Lower lobe of right lung (tissue), 2 donors: ENCODE measurements at regions not wholly inside any gene's neighbourhood (a gene's known extent, or its start where the extent isn't known, plus 50 kb on each side); places are given as distances from the start of the nearest gene placed in this dataset.
"Not testable (repeated sequence)": the region's sequence is repeated elsewhere in the genome, so short reads cannot be mapped to it uniquely, and the experiment has no call there.

Experiments used
- ATAC-seq, 2 donors: fragments of 200-7000 bp; cut with Tn5 transposase; one replicate each; pipeline ENCODE4 v1.9.1; 2020 to 2022; ENCODE audit warnings: mild to moderate bottlenecking in 2 of 2, moderate library complexity in 2 of 2
- DNase-seq: peaks from one replicate; pipeline ENCODE4 v3.0.0-alpha.2; 2020
- H3K27ac ChIP-seq: fragments of 200-600 bp; one replicate; pipeline ENCODE4 v1.8.0; 2022
- H3K27me3 ChIP-seq: fragments of 200-600 bp; one replicate; pipeline ENCODE4 v1.8.0; 2022; ENCODE audit warnings: low read depth
- H3K36me3 ChIP-seq: fragments of 200-600 bp; one replicate; pipeline ENCODE4 v1.8.0; 2022; ENCODE audit warnings: mild to moderate bottlenecking
- H3K4me1 ChIP-seq: fragments of 200-600 bp; one replicate; pipeline ENCODE4 v1.8.0; 2022
- H3K4me3 ChIP-seq: fragments of 200-600 bp; one replicate; pipeline ENCODE4 v1.8.0; 2022; ENCODE audit warnings: mild to moderate bottlenecking
- H3K9me3 ChIP-seq: fragments of 200-600 bp; one replicate; pipeline ENCODE4 v1.8.0; 2022
- CTCF ChIP-seq: fragments of 200-600 bp; IDR thresholded peaks from one replicate; pipeline ENCODE4 v1.8.0; 2022; ENCODE audit warnings: antibody characterized with exemption, mild to moderate bottlenecking
- intact Hi-C: fragments of 100-400 bp; cut with DNase I; formaldehyde crosslinking; loops from one replicate; pipeline ENCODE4 v1.11.0; 2022
- donor health status: DM: no; HTN: yes; CAD: no; lungs with severe emphysema.

DNA sequence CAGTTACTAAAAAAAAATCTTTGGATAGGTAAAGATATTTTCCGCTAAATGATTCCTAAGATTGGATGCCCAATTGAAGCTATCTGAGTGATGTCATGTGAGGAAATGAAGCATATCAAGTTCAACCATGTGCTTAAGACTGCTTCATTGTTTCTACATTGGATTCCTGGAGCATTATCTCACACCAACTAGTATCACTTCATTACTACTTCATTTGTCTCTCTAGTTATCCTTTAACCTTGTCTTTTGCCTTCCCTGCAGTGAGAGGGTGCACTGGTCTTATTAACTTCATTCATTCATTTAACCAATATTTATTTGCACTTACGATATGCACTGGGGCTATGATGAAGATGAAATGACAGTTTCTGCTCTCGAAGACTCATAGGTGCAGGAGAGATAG is 198.1 kb downstream of the SLC38A4 start:
- Histone ChIP-seq H3K4me1 (no peaks in the 10 kb centered on the region), H3K36me3 (no peaks in the 10 kb centered on the region), H3K4me3 (no peak overlapping the region), H3K27me3 (no peaks in the 10 kb centered on the region), H3K9me3 (no peaks in the 10 kb centered on the region), H3K27ac (no peak overlapping the region)
- intact Hi-C loops, result no loop called here
- no peak for TF ChIP-seq CTCF
- ATAC-seq (no peak), DNase-seq (no peak)

GRCh38 chr12:46619474-46619873 is 206.3 kb downstream of the SLC38A4 start:
- ATAC-seq, H3K4me1 ChIP-seq, H3K4me3 ChIP-seq, H3K27ac ChIP-seq, H3K36me3 ChIP-seq, DNase-seq, H3K9me3 ChIP-seq, H3K27me3 ChIP-seq, intact Hi-C loops: not testable (repeated sequence)

DNA sequence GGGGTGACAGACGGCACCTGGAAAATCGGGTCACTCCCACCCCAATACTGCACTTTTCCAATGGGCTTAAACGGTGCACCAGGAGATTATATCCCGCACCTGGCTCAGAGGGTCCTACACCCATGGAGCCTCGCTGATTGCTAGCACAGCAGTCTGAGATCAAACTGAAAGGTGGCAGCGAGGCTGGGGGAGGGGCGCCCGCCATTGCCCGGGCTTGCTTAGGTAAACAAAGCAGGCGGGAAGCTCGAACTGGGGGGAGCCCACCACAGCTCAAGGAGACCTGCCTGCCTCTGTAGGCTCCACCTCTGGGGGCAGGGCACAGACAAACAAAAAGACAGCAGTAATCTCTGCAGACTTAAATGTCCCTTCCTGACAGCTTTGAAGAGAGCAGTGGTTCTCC is 208.1 kb downstream of the SLC38A4 start:
- H3K4me1 ChIP-seq, H3K4me3 ChIP-seq, DNase-seq, H3K9me3 ChIP-seq, H3K27ac ChIP-seq, H3K36me3 ChIP-seq, H3K27me3 ChIP-seq, ATAC-seq, intact Hi-C loops: not testable (repeated sequence)

DNA sequence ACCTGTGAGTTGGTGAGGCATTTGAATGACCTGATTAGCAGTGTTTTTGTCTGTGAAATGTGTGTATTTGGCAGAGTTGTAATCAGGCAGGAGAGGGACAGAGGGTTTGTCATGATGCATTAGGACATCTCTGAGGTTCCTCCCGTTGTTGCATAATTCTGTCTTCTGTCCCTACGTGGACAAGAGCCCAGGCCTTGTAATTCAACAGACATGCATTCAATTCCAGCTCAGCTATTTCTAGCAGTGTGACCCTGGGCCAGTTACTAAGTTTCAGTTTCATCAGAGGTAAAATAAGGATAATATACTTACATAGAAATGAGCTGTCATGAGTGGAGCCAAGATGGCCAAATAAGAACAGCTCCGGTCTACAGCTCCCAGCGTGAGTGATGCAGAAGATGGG is 208.6 kb downstream of the SLC38A4 start:
- DNase-seq, result no peak
- no peaks in the 10 kb centered on the region for H3K9me3 ChIP-seq
- H3K36me3 ChIP-seq, result no peaks in the 10 kb centered on the region
- no peaks in the 10 kb centered on the region for H3K27me3 ChIP-seq
- H3K4me3 ChIP-seq, result no peak overlapping the region
- ATAC-seq, result peak; percentile 60 to 70
- TF ChIP-seq CTCF, result no peak
- H3K4me1 ChIP-seq, result no peaks in the 10 kb centered on the region
- intact Hi-C loops, result no loop called here
- no peak overlapping the region for H3K27ac ChIP-seq

DNA sequence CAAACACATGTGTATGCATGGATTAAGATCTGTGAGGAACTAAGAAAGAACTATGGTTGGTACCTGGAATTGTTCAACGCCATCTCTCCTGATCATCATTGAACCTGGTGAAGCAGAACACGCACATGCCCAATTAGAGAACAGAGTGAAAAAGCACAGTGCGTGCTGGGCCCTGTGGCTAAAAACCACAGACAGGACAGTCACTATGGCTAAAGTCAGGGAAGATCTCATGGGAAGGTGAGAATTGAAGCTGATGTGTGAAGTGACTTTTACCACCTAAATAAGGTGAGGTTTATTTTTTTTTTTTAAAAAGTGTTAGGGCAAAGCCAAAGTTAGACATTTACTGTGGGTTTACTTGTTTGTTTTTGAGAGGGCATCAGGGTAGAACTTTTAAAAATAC is 215.0 kb downstream of the SLC38A4 start:
- H3K4me3 ChIP-seq, result no peak overlapping the region
- ATAC-seq (no peak), DNase-seq (no peak)
- H3K27ac ChIP-seq, result no peak overlapping the region
- no peaks in the 10 kb centered on the region for H3K27me3 ChIP-seq
- no peaks in the 10 kb centered on the region for H3K9me3 ChIP-seq
- intact Hi-C loops, result no loop called here
- H3K4me1 ChIP-seq, result no peaks in the 10 kb centered on the region
- no peak for TF ChIP-seq CTCF
- H3K36me3 ChIP-seq, result no peaks in the 10 kb centered on the region

GRCh38 chr12:46609674-46610073 is 216.1 kb downstream of the SLC38A4 start:
- Histone ChIP-seq H3K9me3 (no peaks in the 10 kb centered on the region), H3K4me1 (no peaks in the 10 kb centered on the region), H3K27ac (no peak overlapping the region), H3K27me3 (no peaks in the 10 kb centered on the region), H3K4me3 (no peak overlapping the region), H3K36me3 (no peaks in the 10 kb centered on the region)
- intact Hi-C loops, result no loop called here
- DNase-seq, result no peak
- no peak for ATAC-seq
- no peak for TF ChIP-seq CTCF

DNA sequence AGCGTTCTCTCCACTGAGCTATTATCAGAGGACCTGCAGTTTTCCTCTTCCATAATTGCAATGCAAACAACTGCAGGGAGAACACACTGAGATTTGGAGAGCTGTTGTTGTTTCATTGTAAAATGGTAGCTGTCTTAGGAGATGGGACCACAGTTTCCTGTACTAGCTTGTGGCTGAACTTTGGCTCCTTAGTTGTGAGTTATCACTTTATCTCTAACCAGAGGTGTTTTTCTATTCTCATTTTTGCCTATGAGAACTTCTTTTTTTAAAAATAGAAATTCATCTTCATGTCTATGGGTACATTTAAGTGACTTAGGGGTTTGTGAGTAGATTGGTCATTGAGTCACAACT is 216.5 kb downstream of the SLC38A4 start:
- DNase-seq (no peak), ATAC-seq (no peak)
- Histone ChIP-seq H3K4me3 (no peak overlapping the region), H3K27me3 (no peaks in the 10 kb centered on the region), H3K27ac (no peak overlapping the region), H3K36me3 (no peaks in the 10 kb centered on the region), H3K9me3 (no peaks in the 10 kb centered on the region), H3K4me1 (no peaks in the 10 kb centered on the region)
- no peak for TF ChIP-seq CTCF
- intact Hi-C loops, result no loop called here
